Stimulated activated CD4-positive, alpha-beta T cell treated with anti-CD3 and anti-CD28 coated beads, Interleukin-2, amount 100 ng/mL, for 24 hours (primary cell): ENCODE measurements at regions not wholly inside any gene's neighbourhood (a gene's known extent, or its start where the extent isn't known, plus 50 kb on each side); places are given as distances from the start of the nearest gene placed in this dataset.
"Not testable (repeated sequence)": the region's sequence is repeated elsewhere in the genome, so short reads cannot be mapped to it uniquely, and the experiment has no call there.

Experiments
- DNase-seq, 2 donors: peaks; one replicate each; pipeline ENCODE4 v3.0.0-alpha.2; 2020

- DNase-seq = no peak
Observed at GRCh38 chr2:6143812-6144211, 451.6 kb downstream of the SOX11 start.

DNA sequence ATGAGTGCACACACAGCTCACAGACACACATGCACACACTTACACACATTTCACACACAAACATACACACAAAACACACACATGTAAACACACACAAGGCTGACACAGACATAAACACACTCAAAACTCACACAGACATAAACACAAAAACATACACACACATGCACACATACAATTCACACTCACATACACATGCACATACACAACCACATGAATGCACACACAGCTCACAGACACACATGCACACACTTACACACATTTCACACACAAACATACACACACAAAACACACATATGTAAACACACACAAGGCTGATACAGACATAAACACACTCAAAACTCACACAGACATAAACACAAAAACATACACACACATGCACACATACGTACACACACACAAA lies 455.0 kb downstream of the SOX11 start:
- not testable (repeated sequence) for DNase-seq

- no peak for DNase-seq
Observed at GRCh38 chr2:6148882-6149281, 456.7 kb downstream of the SOX11 start.

DNA sequence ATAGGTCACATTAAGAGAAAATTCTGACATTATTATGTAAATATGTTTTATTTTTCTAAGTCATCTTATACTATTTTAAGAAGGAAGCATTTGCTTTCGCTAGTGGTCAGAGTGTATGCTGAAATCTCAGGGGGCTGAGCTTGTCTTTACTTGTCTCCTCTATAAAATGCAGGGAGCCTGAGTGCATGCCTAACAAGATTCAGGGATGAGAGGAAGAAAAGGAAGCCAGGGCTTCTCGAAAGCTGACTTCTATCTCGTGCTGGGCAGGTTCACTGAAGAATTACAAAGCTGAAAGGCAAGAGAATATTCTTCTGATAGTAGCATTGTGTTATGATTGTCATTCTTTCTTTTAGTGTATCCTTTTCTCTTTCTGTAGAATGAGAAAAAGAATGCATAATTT lies 467.4 kb downstream of the SOX11 start:
- no peak for DNase-seq

- DNase-seq = no peak
Observed at GRCh38 chr2:6163932-6164331, 471.7 kb downstream of the SOX11 start.

DNA sequence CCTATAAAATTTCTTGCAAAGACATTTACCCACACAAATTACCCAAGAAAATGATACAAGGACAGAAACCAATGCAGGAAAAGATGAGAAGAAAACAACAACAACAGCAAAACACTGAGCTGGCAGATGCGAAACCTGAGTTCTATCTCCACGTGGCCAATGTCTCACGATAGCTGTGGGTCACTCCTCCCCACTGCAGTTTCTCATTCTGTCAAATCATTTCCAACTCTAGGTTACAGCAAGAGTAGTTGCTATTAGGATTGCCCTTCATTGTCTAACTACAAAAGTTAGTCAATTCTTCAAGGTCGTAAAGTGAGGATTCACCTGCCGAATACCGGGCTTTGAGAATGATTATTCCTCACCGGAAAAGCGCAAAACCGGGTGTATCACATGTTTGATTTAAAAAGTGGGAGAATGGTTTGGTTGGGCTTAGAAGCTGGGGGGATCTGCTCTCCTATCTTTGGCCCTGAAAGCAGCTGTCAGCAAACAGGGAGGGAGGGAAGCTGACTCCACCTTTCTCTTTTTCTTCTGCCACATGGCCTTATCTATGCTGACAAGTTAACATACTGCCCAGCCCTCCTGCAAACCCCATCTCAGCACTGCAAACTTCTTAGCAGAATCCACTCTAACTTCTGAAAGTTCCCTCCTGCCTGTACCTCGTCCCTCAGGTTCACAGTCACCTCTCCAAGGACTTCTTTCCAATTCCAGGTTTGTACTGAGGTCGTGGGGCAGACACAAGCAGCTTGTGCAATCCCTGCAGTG lies 473.0 kb downstream of the SOX11 start:
- DNase-seq = no peak

- no peak for DNase-seq
Observed at GRCh38 chr2:6167592-6168138, 475.5 kb downstream of the SOX11 start.

- no peak for DNase-seq
Observed at GRCh38 chr2:6168485-6168884, 476.3 kb downstream of the SOX11 start.

DNA sequence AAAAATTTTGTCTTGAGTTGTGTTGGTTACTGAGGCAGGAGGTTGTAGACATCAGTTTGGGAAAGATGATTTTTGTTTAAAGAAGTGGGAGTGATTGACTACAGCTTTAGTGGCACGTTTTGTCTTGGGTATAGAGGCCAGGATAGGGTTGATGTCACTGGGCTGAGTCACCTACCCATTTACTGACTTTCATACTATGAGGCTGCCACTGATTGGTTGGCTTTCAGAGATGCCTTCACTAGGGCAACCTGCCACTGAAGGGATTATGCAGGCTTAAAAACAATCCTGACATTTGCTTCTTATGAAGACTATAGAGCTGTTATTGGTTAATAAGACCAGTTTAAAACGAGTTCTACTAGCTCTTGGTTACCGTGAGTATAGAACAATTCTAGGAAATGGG lies 479.1 kb downstream of the SOX11 start:
- DNase-seq = no peak

DNA sequence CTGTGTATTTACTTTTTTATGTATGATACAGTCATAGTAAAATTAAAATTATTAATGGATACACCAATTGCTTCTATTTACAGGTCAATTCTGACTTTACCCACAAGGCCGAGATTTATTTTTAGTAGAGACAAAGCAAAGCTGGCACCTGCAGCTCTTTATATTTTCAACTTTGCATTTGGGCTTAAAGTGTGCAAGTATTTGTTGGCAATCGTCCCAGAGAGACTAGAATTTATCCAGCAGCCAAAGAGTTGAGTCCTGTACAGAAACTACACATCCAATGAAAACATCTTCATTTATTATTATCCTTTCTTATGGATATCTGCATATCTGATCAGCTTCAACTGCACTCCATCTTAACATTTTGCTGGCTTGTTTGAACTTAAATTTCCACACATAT lies 485.6 kb downstream of the SOX11 start:
- no peak for DNase-seq

GRCh38 chr2:6181525-6181924 lies 489.3 kb downstream of the SOX11 start:
- DNase-seq = no peak

GRCh38 chr2:6181926-6182325 lies 489.7 kb downstream of the SOX11 start:
- DNase-seq = no peak

GRCh38 chr2:6183226-6183625 lies 491.0 kb downstream of the SOX11 start:
- no peak for DNase-seq

GRCh38 chr2:6184532-6185292 lies 492.5 kb downstream of the SOX11 start:
- no peak for DNase-seq

- no peak for DNase-seq
Observed at GRCh38 chr2:6186332-6187151, 494.4 kb downstream of the SOX11 start.

- no peak for DNase-seq
Observed at GRCh38 chr2:6196449-6196848, 504.3 kb downstream of the SOX11 start.

- not testable (repeated sequence) for DNase-seq
Observed at GRCh38 chr2:6198370-6198919, 506.3 kb downstream of the SOX11 start.

DNA sequence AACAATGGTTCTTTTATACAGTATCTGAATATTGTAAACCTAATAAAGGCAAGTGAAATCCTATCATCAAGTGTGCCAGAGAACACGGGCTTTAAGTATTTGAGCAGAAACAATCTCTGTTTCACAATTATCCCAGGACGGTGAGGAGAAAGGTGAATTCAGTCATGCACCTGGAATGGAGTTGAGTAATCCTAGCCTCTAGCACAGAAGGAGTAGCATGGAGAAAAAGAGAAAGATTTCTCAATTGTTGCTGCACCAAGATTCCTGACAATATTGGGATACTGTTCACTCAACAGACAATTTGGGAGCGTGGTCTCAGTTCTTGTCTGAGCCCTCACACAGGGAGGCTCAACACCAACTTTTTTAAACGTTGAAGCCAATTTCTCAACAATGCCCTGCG lies 510.6 kb downstream of the SOX11 start:
- no peak for DNase-seq

- no peak for DNase-seq
Observed at GRCh38 chr2:6203291-6203959, 511.2 kb downstream of the SOX11 start.

GRCh38 chr2:6206882-6207281 lies 514.7 kb downstream of the SOX11 start:
- DNase-seq = no peak

DNA sequence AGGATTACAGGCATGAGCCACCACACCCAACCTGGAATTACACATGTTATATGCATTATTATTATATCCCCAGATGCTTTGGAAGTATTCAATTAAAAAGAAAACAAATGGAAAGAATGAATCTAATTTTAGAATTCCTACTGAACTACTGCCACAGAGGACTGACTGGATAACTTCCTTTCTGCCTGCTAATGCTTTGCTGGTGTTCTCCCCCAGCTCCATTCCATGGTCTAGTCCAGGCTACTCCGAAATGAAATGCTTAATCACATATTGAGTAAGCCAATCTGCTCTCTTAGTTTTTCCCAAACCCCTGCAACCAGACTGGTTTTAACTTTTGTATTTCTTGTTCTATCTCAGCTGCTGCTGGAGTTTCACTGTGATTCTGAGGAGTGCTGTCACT lies 519.1 kb downstream of the SOX11 start:
- no peak for DNase-seq

DNA sequence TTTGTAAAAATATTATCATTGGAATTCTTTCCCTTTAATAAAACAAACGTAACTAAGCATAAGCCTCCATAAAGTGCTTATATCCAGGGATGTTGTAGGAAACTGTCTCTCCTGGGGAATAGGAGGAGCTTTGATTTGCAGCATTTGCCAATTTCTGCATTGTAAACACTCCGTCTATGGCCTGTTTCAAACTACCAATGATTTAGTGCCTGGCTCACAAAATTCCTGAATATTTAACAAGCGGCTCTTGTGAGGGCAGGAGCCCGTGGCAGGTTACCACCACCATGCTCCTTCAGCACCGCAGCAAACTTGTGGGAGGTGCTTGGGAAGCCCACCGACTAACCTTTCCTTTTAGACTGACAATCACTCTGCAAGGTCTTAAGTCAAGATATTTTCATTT lies 520.3 kb downstream of the SOX11 start:
- no peak for DNase-seq
